ENCODE measurements at regions not wholly inside any gene's neighbourhood (a gene's known extent, or its start where the extent isn't known, plus 50 kb on each side); places are given as distances from the start of the nearest gene placed in this dataset.
A peak's percentile ranks its signal among the peaks of the same experiment; 100 is the strongest.

DNA sequence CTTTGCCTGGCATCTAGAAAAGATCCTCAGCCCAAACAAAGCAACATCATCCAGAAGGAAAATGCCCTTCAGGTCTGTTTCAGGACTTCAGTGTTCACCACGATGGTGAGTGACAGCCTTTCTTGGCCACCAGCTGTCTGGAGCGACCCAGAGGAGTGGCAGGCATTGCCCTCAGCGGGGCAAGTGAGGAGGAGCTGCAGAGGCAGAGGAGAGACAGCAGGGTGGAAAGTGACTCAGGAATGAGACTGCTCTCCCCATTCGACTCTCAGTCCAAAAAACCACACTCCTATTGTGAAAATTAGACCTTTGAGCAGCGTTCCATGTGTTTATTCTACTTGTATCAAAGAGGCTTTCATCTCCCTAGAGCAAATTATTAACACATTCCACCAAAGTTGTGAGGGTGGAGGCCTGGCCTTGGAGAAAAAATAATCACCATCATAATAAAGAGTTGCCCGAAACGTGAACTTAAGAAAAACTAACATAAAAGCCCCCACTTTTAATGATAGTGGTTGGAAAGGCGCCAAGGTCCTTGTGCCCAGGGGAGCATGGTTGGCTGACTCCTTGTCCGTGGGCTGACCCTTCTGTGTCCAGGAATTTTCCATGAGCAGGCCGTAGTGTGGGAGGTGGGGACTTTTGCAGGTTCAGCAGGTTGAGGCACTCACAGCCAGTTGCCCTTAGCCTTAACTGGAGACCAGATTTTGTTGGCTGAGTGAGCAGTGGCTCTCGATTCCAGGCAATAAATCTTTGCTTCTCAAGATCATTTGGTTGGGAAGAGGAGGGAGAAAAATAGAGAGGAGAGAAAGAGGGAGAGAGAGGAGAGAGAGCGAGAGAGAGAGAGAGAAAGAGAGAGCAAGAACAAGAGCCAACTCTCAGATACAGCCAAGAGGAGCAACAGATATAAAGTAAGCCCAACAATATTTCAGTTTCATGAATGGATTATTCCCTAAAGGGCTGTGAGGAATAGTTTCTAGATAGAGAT lies 125.9 kb upstream of the ANKRD55 start (continued):
- TF ChIP-seq, protein P1, sequence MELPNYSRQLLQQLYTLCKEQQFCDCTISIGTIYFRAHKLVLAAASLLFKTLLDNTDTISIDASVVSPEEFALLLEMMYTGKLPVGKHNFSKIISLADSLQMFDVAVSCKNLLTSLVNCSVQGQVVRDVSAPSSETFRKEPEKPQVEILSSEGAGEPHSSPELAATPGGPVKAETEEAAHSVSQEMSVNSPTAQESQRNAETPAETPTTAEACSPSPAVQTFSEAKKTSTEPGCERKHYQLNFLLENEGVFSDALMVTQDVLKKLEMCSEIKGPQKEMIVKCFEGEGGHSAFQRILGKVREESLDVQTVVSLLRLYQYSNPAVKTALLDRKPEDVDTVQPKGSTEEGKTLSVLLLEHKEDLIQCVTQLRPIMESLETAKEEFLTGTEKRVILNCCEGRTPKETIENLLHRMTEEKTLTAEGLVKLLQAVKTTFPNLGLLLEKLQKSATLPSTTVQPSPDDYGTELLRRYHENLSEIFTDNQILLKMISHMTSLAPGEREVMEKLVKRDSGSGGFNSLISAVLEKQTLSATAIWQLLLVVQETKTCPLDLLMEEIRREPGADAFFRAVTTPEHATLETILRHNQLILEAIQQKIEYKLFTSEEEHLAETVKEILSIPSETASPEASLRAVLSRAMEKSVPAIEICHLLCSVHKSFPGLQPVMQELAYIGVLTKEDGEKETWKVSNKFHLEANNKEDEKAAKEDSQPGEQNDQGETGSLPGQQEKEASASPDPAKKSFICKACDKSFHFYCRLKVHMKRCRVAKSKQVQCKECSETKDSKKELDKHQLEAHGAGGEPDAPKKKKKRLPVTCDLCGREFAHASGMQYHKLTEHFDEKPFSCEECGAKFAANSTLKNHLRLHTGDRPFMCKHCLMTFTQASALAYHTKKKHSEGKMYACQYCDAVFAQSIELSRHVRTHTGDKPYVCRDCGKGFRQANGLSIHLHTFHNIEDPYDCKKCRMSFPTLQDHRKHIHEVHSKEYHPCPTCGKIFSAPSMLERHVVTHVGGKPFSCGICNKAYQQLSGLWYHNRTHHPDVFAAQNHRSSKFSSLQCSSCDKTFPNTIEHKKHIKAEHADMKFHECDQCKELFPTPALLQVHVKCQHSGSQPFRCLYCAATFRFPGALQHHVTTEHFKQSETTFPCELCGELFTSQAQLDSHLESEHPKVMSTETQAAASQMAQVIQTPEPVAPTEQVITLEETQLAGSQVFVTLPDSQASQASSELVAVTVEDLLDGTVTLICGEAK (IDR thresholded peaks at IDR 0.05) = no peak
- TF ChIP-seq, protein P1 (CRISPR knock-in tag; IDR thresholded peaks at IDR 0.05) = peak; percentile 37; the same call in 1 of the 2 replicates
- peak; percentile 73; the same call in 1 of the 2 replicates for TF ChIP-seq ZSCAN22 (CRISPR knock-in tag; IDR thresholded peaks at IDR 0.05)
- TF ChIP-seq ZNF766 (CRISPR knock-in tag; IDR thresholded peaks at IDR 0.05; ENCODE audit: borderline replicate concordance) = no peak
- TF ChIP-seq ZNF343 (CRISPR knock-in tag; IDR thresholded peaks at IDR 0.05) = 0 out of 2 replicates have a peak, but pooled peaks have one; percentile 58
- TF ChIP-seq, protein P2, sequence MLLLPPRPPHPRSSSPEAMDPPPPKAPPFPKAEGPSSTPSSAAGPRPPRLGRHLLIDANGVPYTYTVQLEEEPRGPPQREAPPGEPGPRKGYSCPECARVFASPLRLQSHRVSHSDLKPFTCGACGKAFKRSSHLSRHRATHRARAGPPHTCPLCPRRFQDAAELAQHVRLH (CRISPR knock-in tag; IDR thresholded peaks at IDR 0.05; ENCODE audit: borderline replicate concordance, low read depth) = peak; percentile 68; the same call in 1 of the 2 replicates
- TF ChIP-seq HOXA5 (CRISPR knock-in tag; IDR thresholded peaks at IDR 0.05) = peak; percentile 62; the same call in 1 of the 2 replicates
- 0 out of 2 replicates have a peak, but pooled peaks have one; percentile 30 for TF ChIP-seq ZNF205 (CRISPR knock-in tag; IDR thresholded peaks at IDR 0.05)
- TF ChIP-seq, protein P3, sequence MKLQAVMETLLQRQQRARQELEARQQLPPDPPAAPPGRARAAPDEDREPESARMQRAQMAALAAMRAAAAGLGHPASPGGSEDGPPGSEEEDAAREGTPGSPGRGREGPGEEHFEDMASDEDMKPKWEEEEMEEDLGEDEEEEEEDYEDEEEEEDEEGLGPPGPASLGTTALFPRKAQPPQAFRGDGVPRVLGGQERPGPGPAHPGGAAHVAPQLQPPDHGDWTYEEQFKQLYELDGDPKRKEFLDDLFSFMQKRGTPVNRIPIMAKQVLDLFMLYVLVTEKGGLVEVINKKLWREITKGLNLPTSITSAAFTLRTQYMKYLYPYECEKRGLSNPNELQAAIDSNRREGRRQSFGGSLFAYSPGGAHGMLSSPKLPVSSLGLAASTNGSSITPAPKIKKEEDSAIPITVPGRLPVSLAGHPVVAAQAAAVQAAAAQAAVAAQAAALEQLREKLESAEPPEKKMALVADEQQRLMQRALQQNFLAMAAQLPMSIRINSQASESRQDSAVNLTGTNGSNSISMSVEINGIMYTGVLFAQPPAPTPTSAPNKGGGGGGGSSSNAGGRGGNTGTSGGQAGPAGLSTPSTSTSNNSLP (IDR thresholded peaks at IDR 0.05; ENCODE audit: low read depth, low read length) = peak; percentile 98
- no peak for TF ChIP-seq HNRNPH1 (optimal IDR thresholded peaks at IDR 0.05; ENCODE audit: low read depth, low read length)
- TF ChIP-seq, protein P4, sequence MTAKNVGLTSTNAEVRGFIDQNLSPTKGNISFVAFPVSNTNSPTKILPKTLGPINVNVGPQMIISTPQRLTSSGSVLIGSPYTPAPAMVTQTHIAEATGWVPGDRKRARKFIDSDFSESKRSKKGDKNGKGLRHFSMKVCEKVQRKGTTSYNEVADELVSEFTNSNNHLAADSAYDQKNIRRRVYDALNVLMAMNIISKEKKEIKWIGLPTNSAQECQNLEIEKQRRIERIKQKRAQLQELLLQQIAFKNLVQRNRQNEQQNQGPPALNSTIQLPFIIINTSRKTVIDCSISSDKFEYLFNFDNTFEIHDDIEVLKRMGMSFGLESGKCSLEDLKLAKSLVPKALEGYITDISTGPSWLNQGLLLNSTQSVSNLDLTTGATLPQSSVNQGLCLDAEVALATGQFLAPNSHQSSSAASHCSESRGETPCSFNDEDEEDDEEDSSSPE (CRISPR knock-in tag; IDR thresholded peaks at IDR 0.05) = 0 out of 2 replicates have a peak, but pooled peaks have one; percentile 6
- peak; percentile 85 for TF ChIP-seq ZNF331 (CRISPR knock-in tag; IDR thresholded peaks at IDR 0.05)
- peak; percentile 98 for TF ChIP-seq MED13 (CRISPR knock-in tag; IDR thresholded peaks at IDR 0.05)
- peak; percentile 66 for TF ChIP-seq KLF6 (CRISPR knock-in tag; IDR thresholded peaks at IDR 0.05)
- TF ChIP-seq ZNF17 (CRISPR knock-in tag; IDR thresholded peaks at IDR 0.05) = no peak
- peak; percentile 91; the same call in 1 of the 2 replicates for TF ChIP-seq SOX5 (CRISPR knock-in tag; IDR thresholded peaks at IDR 0.05; ENCODE audit: borderline replicate concordance)
- TF ChIP-seq SRSF1 (optimal IDR thresholded peaks at IDR 0.05; ENCODE audit: low read depth, low read length) = no peak

Data from HepG2 (cell line).